Testis (tissue), 2 donors: ENCODE measurements at regions not wholly inside any gene's neighbourhood (a gene's known extent, or its start where the extent isn't known, plus 50 kb on each side); places are given as distances from the start of the nearest gene placed in this dataset.

Experiments used
- CTCF ChIP-seq, 3 experiments: fragments of 450-650 bp in 2 of 3; fragments of 200-600 bp in 1 of 3; sonication (generic) in 1 of 3; IDR thresholded peaks; one replicate each; pipeline ENCODE4 v1.5.1; 2016 to 2019; ENCODE audit warnings: antibody characterized with exemption in 3 of 3, mild to moderate bottlenecking in 2 of 3, moderate library complexity in 1 of 3
- POLR2A ChIP-seq: fragments of 450-650 bp; IDR thresholded peaks from one replicate; pipeline ENCODE4 v1.6.1; 2017; ENCODE audit warnings: antibody characterized with exemption, mild to moderate bottlenecking, moderate library complexity

DNA sequence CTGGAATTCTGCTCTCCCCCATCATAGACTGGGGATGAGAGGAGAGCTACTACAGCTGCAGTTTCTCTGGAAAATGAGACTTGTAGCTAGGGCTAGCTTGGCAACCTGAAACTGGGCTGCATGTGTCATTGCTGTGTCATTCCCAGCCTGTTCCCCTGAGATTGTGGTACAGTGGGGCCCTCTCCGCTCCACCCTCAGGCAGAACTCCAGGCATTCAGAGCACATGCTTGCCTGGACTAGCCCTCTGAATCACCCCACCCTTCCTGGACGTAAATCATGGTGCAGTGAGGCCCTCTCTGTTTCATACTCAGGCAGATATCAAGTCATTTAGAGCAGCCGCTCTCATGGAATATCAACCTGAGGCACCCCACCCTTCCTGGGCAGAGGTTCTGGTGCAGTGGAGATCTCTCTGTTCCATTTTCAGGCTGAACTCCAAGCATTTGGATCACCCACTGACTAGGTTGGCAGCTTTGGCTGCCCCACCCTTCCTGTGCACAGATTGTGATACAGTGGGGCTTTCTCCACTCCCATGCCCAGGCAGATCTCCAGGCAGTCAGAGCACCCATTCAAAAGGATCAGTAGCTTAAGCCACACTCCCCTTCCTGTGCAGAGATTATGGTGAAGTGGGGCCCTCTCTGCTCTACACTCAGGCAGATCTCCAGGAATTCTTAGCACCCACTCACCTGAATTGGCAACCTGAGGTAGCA is 274.4 kb downstream of the C11orf87 start:
- TF ChIP-seq CTCF (IDR thresholded peaks at IDR 0.05) (no peak), POLR2A (no peak)
